ENCODE measurements at regions not wholly inside any gene's neighbourhood (a gene's known extent, or its start where the extent isn't known, plus 50 kb on each side); places are given as distances from the start of the nearest gene placed in this dataset.

- peaks cover 49% of the 10 kb centered on the region for H3K27me3 ChIP-seq
- H3K4me3 ChIP-seq (ENCODE audit: low read depth in 1 of 2, low read length in 1 of 2) = no peak overlapping the region
- no peaks in the 10 kb centered on the region for H3K36me3 ChIP-seq
- H3K4me1 ChIP-seq (ENCODE audit: control insufficient read depth in 1 of 2, insufficient read depth in 1 of 2, low read depth in 1 of 2, low read length in 1 of 2) = no peaks in the 10 kb centered on the region
- no peaks in the 10 kb centered on the region for H3K9me3 ChIP-seq
- TF ChIP-seq CTCF (IDR thresholded peaks at IDR 0.05) = no peak
- no peak overlapping the region for H3K27ac ChIP-seq
Observed at GRCh38 chr21:43274022-43274945, 105.5 kb downstream of the CRYAA start.

GRCh38 chr21:43273708-43274021 is 104.9 kb downstream of the CRYAA start:
- Histone ChIP-seq H3K4me1 (ENCODE audit: control insufficient read depth in 1 of 2, insufficient read depth in 1 of 2, low read depth in 1 of 2, low read length in 1 of 2) (no peaks in the 10 kb centered on the region), H3K27me3 (peaks cover 42% of the 10 kb centered on the region), H3K36me3 (no peaks in the 10 kb centered on the region), H3K9me3 (no peaks in the 10 kb centered on the region), H3K4me3 (ENCODE audit: low read depth in 1 of 2, low read length in 1 of 2) (no peak overlapping the region), H3K27ac (no peak overlapping the region)
- TF ChIP-seq CTCF (IDR thresholded peaks at IDR 0.05) = no peak

DNA sequence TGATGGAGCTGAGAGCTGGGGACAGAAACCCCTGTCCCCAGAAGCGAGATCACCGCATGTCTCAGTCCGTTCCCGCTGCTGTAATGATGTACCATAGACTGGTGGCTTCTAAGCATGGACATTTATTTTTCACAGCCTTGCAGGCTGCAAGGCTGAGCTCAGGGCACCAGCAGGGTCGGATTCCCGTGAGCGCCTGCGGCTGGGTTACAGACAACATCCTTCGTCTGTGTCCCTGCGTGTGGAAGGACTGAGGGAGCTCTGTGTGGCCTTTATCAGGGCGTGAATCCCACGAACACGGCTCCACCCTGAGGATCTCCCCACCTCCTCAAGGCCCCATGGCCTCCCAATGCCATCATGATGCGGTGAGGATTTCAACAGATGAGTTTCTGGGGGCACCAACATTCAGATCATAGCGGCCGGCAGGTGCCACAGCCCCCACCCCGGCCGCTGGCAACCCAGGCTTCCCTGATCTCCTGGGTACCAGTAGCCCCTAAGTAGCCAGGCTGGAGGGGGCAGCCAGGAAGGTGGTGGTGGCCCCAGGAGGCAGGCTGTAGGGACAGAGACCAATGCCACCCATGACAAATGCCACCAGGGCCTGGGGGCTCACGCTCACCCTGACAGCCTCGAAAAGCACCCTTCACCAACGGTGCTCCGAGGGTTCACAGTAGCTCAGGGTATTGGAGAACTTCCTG is 104.4 kb downstream of the CRYAA start:
- no peak for TF ChIP-seq CTCF (IDR thresholded peaks at IDR 0.05)
- peaks cover 37% of the 10 kb centered on the region for H3K27me3 ChIP-seq

DNA sequence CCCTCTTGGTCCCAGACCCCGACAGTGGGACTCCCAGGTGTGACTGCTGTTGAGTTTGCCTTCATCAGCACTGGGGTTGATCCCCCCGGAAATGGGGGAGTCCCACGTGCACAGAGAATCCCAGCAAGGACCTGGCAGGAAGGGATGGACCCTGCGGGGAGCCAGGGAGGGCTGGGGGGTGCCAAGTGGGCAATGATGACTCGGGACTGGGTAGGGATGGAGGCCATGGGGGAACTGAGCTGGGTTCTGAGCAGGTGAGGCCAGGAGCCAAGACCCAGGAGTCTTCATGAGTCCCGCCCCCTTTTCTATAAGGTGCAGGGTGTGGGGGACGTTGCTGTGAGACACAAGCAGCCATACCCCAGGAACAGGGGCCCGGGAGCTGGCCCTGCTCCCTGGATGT is 103.8 kb downstream of the CRYAA start:
- Histone ChIP-seq H3K27me3 (peaks cover 32% of the 10 kb centered on the region), H3K4me1 (ENCODE audit: control insufficient read depth in 1 of 2, insufficient read depth in 1 of 2, low read depth in 1 of 2, low read length in 1 of 2) (no peaks in the 10 kb centered on the region), H3K27ac (no peak overlapping the region), H3K9me3 (no peaks in the 10 kb centered on the region), H3K36me3 (no peaks in the 10 kb centered on the region), H3K4me3 (ENCODE audit: low read depth in 1 of 2, low read length in 1 of 2) (no peak overlapping the region)
- TF ChIP-seq CTCF (IDR thresholded peaks at IDR 0.05) = no peak

More for the DNA sequence above, 104.4 kb downstream of the CRYAA start:
- Histone ChIP-seq H3K4me1 (ENCODE audit: control insufficient read depth in 1 of 2, insufficient read depth in 1 of 2, low read depth in 1 of 2, low read length in 1 of 2) (no peaks in the 10 kb centered on the region), H3K4me3 (ENCODE audit: low read depth in 1 of 2, low read length in 1 of 2) (no peak overlapping the region), H3K27ac (no peak overlapping the region), H3K36me3 (no peaks in the 10 kb centered on the region), H3K9me3 (no peaks in the 10 kb centered on the region)

GRCh38 chr21:43271452-43272020 is 102.7 kb downstream of the CRYAA start:
- Histone ChIP-seq H3K27me3 (peaks cover 23% of the 10 kb centered on the region), H3K4me1 (ENCODE audit: control insufficient read depth in 1 of 2, insufficient read depth in 1 of 2, low read depth in 1 of 2, low read length in 1 of 2) (no peaks in the 10 kb centered on the region)
- no peak for TF ChIP-seq CTCF (IDR thresholded peaks at IDR 0.05)

More at GRCh38 chr21:43271452-43272020, 102.7 kb downstream of the CRYAA start:
- Histone ChIP-seq H3K36me3 (no peaks in the 10 kb centered on the region), H3K27ac (no peak overlapping the region), H3K9me3 (no peaks in the 10 kb centered on the region), H3K4me3 (ENCODE audit: low read depth in 1 of 2, low read length in 1 of 2) (no peak overlapping the region)

Data from neutrophil (primary cell).